22Rv1 (cell line): ENCODE measurements at regions not wholly inside any gene's neighbourhood (a gene's known extent, or its start where the extent isn't known, plus 50 kb on each side); places are given as distances from the start of the nearest gene placed in this dataset.

ENCODE experiments used
- CTCF ChIP-seq: fragments of 450-650 bp; IDR thresholded peaks from 2 replicates; pipeline ENCODE4 v1.5.1; 2017; ENCODE audit warnings: mild to moderate bottlenecking
- ZFX ChIP-seq: fragments of 450-650 bp; IDR thresholded peaks from 2 replicates; pipeline ENCODE4 v1.6.1; 2017; ENCODE audit warnings: antibody characterized with exemption, borderline replicate concordance

- TF ChIP-seq CTCF = no peak
- no peak for TF ChIP-seq ZFX
Measured at GRCh38 chr6:56793938-56794337, 151.2 kb upstream of the DST start.
